Glutamatergic neuron (in vitro differentiated cells): ENCODE measurements at regions not wholly inside any gene's neighbourhood (a gene's known extent, or its start where the extent isn't known, plus 50 kb on each side); places are given as distances from the start of the nearest gene placed in this dataset.

ENCODE experiments used
- DNase-seq: peaks from one replicate; pipeline ENCODE4 v3.0.0; 2022
- H3K27ac Mint-ChIP-seq: one replicate; pipeline ENCODE4 v1.8.0; 2020; ENCODE audit warnings: mild to moderate bottlenecking, mixed read lengths, inconsistent platforms; ENCODE audit not compliant: unreplicated experiment
- H3K27me3 Mint-ChIP-seq: one replicate; pipeline ENCODE4 v1.8.0; 2020; ENCODE audit warnings: mild to moderate bottlenecking, moderate library complexity, mixed read lengths, inconsistent platforms; ENCODE audit not compliant: unreplicated experiment
- H3K36me3 Mint-ChIP-seq: one replicate; pipeline ENCODE4 v1.8.0; 2020; ENCODE audit warnings: mild to moderate bottlenecking, mixed read lengths, inconsistent platforms; ENCODE audit not compliant: unreplicated experiment
- H3K4me1 Mint-ChIP-seq: one replicate; pipeline ENCODE4 v1.8.0; 2020; ENCODE audit warnings: mild to moderate bottlenecking, low read depth, mixed read lengths, inconsistent platforms; ENCODE audit not compliant: unreplicated experiment
- H3K4me3 Mint-ChIP-seq: one replicate; pipeline ENCODE4 v1.8.0; 2020; ENCODE audit warnings: mild to moderate bottlenecking, mixed read lengths, inconsistent platforms; ENCODE audit not compliant: unreplicated experiment
- H3K9me3 Mint-ChIP-seq: one replicate; pipeline ENCODE4 v1.8.0; 2020; ENCODE audit warnings: mild to moderate bottlenecking, moderate library complexity, mixed read lengths, inconsistent platforms; ENCODE audit not compliant: unreplicated experiment
- TF ChIP-seq, protein P1 (sequence below): fragments of 200-600 bp; sonication (generic); IDR thresholded peaks from one replicate; pipeline ENCODE4 v1.5.0; 2021; ENCODE audit not compliant: partially characterized antibody, unreplicated experiment

DNA sequence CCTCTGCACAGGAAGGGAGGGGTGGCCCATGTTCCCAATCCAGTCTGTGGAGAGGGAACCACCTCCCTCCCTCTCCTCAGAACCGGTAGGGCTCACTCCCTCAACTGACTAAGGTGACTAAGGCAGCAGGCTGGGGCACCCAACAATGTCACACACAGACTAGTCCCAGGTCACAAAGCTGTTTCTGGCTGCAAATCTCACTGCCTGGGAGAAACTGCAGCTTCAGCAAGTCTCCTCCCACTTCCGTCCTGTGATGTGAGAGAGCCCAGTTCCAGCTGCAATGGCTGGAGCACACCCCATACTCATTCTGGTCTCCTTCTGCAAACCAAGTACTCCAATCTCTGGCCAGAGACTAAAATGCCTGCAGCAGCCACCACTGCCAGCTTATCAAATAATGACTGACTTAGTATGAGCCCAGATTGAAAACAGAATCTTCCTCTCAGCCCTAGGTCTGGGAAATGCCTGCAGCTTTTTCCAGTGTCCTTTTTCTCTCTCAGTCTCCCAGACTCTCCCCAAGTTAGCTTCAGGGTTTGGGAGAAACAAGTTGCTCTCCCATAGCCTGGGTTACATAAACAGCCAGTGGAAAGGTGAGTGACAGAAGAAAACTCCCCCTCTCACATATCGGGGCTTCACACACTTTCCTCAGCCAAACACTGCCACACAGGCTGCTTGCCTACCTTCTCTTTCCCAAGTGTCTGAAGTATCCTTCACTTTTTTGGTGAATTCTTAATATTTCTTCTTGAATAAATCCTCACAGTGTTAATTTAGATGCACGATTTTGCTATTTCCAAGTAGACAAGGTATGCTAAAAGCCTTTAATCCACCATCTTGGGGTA is 247.4 kb upstream of the RASA1 start:
- no peak for DNase-seq
- H3K9me3 Mint-ChIP-seq: no peaks in the 10 kb centered on the region
- H3K27me3 Mint-ChIP-seq: peaks cover 2% of the 10 kb centered on the region
- H3K4me1 Mint-ChIP-seq: no peaks in the 10 kb centered on the region
- H3K4me3 Mint-ChIP-seq: no peak overlapping the region
- no peak overlapping the region for H3K27ac Mint-ChIP-seq
- TF ChIP-seq, protein P1, sequence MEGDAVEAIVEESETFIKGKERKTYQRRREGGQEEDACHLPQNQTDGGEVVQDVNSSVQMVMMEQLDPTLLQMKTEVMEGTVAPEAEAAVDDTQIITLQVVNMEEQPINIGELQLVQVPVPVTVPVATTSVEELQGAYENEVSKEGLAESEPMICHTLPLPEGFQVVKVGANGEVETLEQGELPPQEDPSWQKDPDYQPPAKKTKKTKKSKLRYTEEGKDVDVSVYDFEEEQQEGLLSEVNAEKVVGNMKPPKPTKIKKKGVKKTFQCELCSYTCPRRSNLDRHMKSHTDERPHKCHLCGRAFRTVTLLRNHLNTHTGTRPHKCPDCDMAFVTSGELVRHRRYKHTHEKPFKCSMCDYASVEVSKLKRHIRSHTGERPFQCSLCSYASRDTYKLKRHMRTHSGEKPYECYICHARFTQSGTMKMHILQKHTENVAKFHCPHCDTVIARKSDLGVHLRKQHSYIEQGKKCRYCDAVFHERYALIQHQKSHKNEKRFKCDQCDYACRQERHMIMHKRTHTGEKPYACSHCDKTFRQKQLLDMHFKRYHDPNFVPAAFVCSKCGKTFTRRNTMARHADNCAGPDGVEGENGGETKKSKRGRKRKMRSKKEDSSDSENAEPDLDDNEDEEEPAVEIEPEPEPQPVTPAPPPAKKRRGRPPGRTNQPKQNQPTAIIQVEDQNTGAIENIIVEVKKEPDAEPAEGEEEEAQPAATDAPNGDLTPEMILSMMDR: no peak
- H3K36me3 Mint-ChIP-seq: peaks cover 4% of the 10 kb centered on the region

DNA sequence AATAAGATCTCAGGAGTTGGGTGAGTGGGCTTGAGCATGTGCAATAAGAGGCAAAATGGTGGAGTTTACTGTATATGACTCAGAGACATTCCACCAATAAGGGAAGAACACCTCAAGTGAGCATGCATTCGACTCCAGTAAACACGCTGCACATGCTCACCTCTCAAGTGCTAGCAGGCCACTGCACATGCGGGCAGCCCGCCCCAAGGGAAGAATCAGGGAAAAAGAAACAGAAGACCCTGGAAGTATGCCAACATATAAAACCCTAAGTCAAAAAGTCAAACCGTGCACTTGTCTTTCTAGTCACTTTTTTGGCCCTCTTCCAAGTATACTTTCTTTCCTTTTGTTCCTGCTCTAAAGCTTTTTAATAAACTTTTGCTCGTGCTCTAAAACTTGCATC is 245.3 kb upstream of the RASA1 start:
- TF ChIP-seq, protein P1: no peak
- Mint-ChIP-seq H3K4me1 (no peaks in the 10 kb centered on the region), H3K27me3 (peaks cover 2% of the 10 kb centered on the region), H3K27ac (no peak overlapping the region), H3K9me3 (no peaks in the 10 kb centered on the region), H3K36me3 (peaks cover 4% of the 10 kb centered on the region), H3K4me3 (no peak overlapping the region)
- DNase-seq: no peak

DNA sequence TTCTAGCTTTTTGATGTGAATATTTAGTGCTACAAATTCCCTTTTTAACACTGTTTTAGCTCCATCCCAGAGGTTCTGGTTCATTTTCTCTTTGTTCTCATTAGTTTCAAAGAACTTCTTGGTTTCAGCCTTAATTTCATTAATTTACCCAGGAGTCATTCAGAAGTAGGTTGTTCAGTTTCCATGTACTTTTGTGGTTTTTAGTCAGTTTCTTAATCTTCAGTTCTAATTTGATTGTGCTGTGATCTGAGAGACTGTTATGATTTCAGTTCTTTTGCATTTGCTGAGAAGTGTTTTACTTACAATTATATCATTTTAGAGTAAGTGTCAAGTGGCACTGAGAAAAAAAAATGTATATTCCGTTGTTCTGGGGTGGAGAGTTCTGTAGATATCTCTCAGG is 240.1 kb upstream of the RASA1 start:
- Mint-ChIP-seq H3K4me1 (no peaks in the 10 kb centered on the region), H3K4me3 (no peak overlapping the region), H3K36me3 (peaks cover 10% of the 10 kb centered on the region), H3K27me3 (no peaks in the 10 kb centered on the region), H3K9me3 (no peaks in the 10 kb centered on the region), H3K27ac (no peak overlapping the region)
- no peak for DNase-seq
- TF ChIP-seq, protein P1: no peak

DNA sequence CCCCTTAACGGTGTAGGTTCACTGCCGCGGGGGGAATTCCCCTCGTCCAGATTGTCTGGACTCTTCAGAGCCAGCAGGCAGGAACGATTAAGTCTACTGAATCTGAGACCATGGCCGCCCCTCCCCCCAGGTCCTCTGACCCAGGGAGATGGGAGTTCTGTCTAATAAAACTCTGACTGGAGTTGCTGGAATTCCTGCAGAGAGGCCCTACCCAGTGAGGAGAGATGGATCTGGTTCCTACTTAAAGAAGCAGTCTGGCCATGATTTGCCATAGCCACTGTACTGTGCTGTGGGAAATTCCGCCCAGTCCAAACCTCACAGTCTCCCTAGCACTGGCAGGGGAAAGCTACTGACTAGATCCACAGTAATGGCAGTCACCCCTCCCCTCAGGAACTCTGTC is 237.7 kb upstream of the RASA1 start:
- H3K4me3 Mint-ChIP-seq: no peak overlapping the region
- no peaks in the 10 kb centered on the region for H3K9me3 Mint-ChIP-seq
- no peak overlapping the region for H3K27ac Mint-ChIP-seq
- H3K36me3 Mint-ChIP-seq: peaks cover 6% of the 10 kb centered on the region
- TF ChIP-seq, protein P1: no peak
- no peaks in the 10 kb centered on the region for H3K27me3 Mint-ChIP-seq
- H3K4me1 Mint-ChIP-seq: no peaks in the 10 kb centered on the region
- no peak for DNase-seq

DNA sequence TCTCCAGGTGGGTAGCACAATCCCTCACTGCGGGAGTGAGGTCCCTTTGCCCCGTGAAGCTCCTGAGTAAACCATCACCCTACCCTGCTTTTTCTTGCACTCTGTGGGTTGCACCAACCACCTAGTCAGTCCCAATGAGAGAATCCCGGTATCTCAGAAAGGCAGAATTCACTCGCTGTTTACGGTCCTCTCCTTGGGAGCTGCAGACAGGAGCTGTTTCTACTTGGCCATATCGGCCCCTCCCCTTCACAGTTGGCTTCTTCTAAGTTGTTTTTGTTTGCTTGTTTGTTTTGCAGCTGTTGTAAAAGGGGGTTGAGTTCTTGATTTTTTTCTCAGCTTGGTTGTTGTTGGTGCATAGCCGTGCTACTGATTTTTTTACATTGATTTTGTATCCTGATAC is 237.0 kb upstream of the RASA1 start:
- Mint-ChIP-seq H3K4me1 (no peaks in the 10 kb centered on the region), H3K27ac (no peak overlapping the region), H3K27me3 (no peaks in the 10 kb centered on the region), H3K36me3 (peaks cover 6% of the 10 kb centered on the region), H3K4me3 (no peak overlapping the region), H3K9me3 (no peaks in the 10 kb centered on the region)
- DNase-seq: no peak
- TF ChIP-seq, protein P1: no peak
